ENCODE measurements at regions not wholly inside any gene's neighbourhood (a gene's known extent, or its start where the extent isn't known, plus 50 kb on each side); places are given as distances from the start of the nearest gene placed in this dataset.

DNA sequence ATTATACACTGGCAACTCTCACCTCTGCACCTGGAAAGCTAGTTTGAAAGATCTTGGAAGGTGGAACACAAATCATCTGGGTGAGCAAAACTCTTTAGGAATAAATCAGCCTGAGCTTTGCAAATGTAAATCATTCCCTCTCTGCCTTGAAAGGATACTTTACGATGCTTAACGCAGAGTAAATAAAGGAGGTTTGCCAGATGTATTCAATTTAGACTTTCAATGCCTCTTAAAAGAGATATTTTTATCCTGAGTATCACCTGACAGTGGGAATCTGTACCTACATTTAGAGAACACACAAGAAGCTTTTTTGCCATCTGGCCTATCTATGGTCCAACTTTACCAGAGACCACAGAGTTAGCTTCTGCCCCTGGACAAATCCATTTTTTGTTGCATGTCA lies 983.2 kb upstream of the CDH2 start:
- TF ChIP-seq EZH2phosphoT487 (IDR thresholded peaks at IDR 0.05; ENCODE audit: borderline replicate concordance) = no peak
- no peaks in the 10 kb centered on the region for H3K79me2 ChIP-seq (ENCODE audit: insufficient read depth, low read length)
- H3K4me3 ChIP-seq (ENCODE audit: low read length, poor library complexity, severe bottlenecking) = no peak overlapping the region
- H3K9ac ChIP-seq (ENCODE audit: low read depth, low read length, poor library complexity, severe bottlenecking) = no peak overlapping the region
- H3K27me3 ChIP-seq (ENCODE audit: insufficient read depth, low read length, poor library complexity, severe bottlenecking) = no peaks in the 10 kb centered on the region
- H2AFZ ChIP-seq (ENCODE audit: low read length) = no peak overlapping the region
- H4K20me1 ChIP-seq (ENCODE audit: insufficient read depth, low read length, poor library complexity, severe bottlenecking) = no peaks in the 10 kb centered on the region
- no peaks in the 10 kb centered on the region for H3K9me3 ChIP-seq (ENCODE audit: insufficient read depth, low read depth, low read length)
- H3K4me2 ChIP-seq (ENCODE audit: low read depth, low read length, poor library complexity, severe bottlenecking) = no peak overlapping the region
- no peaks in the 10 kb centered on the region for H3K9me2 ChIP-seq (replicated peaks; ENCODE audit: low read depth, low read length)
- no peaks in the 10 kb centered on the region for H3K4me1 ChIP-seq (ENCODE audit: insufficient read depth, low read length, poor library complexity, severe bottlenecking)
- H3F3A ChIP-seq (ENCODE audit: low read depth) = no peaks in the 10 kb centered on the region
- no peaks in the 10 kb centered on the region for H3K36me3 ChIP-seq (ENCODE audit: insufficient read depth, low read length)

GRCh38 chr18:29157905-29158304 lies 981.0 kb upstream of the CDH2 start:
- H3K27me3 ChIP-seq (ENCODE audit: insufficient read depth, low read length, poor library complexity, severe bottlenecking) = no peaks in the 10 kb centered on the region
- H3F3A ChIP-seq (ENCODE audit: low read depth) = no peaks in the 10 kb centered on the region
- H3K4me3 ChIP-seq (ENCODE audit: low read length, poor library complexity, severe bottlenecking) = no peak overlapping the region

DNA sequence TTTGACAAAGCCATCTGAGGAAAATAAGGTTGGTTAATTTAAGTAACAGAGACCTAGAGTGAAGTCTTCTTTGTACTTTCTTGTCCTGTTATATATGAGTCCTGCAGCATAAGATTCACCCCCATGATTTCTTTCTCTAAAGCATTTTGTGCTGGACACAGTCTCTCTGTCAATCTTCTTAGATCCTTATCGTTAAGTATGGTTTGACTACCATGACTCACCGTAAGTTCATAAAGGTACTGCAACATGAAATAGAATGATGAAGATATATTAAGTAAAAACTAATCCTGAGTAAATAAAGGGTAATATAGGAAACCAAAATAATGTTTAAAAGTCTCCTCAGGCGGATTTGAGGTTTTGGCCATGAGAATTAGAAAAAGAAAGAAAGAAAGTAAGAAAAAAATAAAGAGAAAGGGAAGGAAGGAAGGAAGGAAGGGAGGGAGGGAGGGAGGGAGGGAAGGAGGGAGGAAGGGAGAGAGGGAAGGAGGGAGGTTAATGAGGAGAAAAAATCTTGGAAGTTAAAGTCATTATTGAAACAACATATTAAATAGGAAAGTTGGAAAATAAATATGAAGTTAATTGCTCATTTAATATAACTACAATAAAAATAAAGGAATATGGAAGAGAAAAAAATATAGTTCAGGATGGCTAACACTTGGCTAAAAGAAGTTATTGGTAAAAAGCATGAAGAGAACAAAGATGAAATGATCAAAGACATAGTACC lies 980.3 kb upstream of the CDH2 start:
- Histone ChIP-seq H3K9me3 (ENCODE audit: insufficient read depth, low read depth, low read length) (no peaks in the 10 kb centered on the region), H3K4me1 (ENCODE audit: insufficient read depth, low read length, poor library complexity, severe bottlenecking) (no peaks in the 10 kb centered on the region), H2AFZ (ENCODE audit: low read length) (no peak overlapping the region), H3K4me2 (ENCODE audit: low read depth, low read length, poor library complexity, severe bottlenecking) (no peak overlapping the region), H3K79me2 (ENCODE audit: insufficient read depth, low read length) (no peaks in the 10 kb centered on the region), H3K9me2 (replicated peaks; ENCODE audit: low read depth, low read length) (no peaks in the 10 kb centered on the region), H3K36me3 (ENCODE audit: insufficient read depth, low read length) (no peaks in the 10 kb centered on the region), H3K4me3 (ENCODE audit: low read length, poor library complexity, severe bottlenecking) (no peak overlapping the region), H4K20me1 (ENCODE audit: insufficient read depth, low read length, poor library complexity, severe bottlenecking) (no peaks in the 10 kb centered on the region), H3K27me3 (ENCODE audit: insufficient read depth, low read length, poor library complexity, severe bottlenecking) (no peaks in the 10 kb centered on the region), H3F3A (ENCODE audit: low read depth) (no peaks in the 10 kb centered on the region), H3K9ac (ENCODE audit: low read depth, low read length, poor library complexity, severe bottlenecking) (no peak overlapping the region)
- TF ChIP-seq, protein P1, sequence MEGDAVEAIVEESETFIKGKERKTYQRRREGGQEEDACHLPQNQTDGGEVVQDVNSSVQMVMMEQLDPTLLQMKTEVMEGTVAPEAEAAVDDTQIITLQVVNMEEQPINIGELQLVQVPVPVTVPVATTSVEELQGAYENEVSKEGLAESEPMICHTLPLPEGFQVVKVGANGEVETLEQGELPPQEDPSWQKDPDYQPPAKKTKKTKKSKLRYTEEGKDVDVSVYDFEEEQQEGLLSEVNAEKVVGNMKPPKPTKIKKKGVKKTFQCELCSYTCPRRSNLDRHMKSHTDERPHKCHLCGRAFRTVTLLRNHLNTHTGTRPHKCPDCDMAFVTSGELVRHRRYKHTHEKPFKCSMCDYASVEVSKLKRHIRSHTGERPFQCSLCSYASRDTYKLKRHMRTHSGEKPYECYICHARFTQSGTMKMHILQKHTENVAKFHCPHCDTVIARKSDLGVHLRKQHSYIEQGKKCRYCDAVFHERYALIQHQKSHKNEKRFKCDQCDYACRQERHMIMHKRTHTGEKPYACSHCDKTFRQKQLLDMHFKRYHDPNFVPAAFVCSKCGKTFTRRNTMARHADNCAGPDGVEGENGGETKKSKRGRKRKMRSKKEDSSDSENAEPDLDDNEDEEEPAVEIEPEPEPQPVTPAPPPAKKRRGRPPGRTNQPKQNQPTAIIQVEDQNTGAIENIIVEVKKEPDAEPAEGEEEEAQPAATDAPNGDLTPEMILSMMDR (conservative IDR thresholded peaks at IDR 0.05; ENCODE audit: low read length) = no peak
- TF ChIP-seq EZH2phosphoT487 (IDR thresholded peaks at IDR 0.05; ENCODE audit: borderline replicate concordance) = no peak

More at GRCh38 chr18:29157905-29158304, 981.0 kb upstream of the CDH2 start:
- Histone ChIP-seq H2AFZ (ENCODE audit: low read length) (no peak overlapping the region), H3K4me2 (ENCODE audit: low read depth, low read length, poor library complexity, severe bottlenecking) (no peak overlapping the region), H4K20me1 (ENCODE audit: insufficient read depth, low read length, poor library complexity, severe bottlenecking) (no peaks in the 10 kb centered on the region), H3K4me1 (ENCODE audit: insufficient read depth, low read length, poor library complexity, severe bottlenecking) (no peaks in the 10 kb centered on the region), H3K79me2 (ENCODE audit: insufficient read depth, low read length) (no peaks in the 10 kb centered on the region), H3K9me3 (ENCODE audit: insufficient read depth, low read depth, low read length) (no peaks in the 10 kb centered on the region), H3K9ac (ENCODE audit: low read depth, low read length, poor library complexity, severe bottlenecking) (no peak overlapping the region), H3K36me3 (ENCODE audit: insufficient read depth, low read length) (no peaks in the 10 kb centered on the region), H3K9me2 (replicated peaks; ENCODE audit: low read depth, low read length) (no peaks in the 10 kb centered on the region)
- TF ChIP-seq, protein P1 (conservative IDR thresholded peaks at IDR 0.05; ENCODE audit: low read length) = no peak
- TF ChIP-seq EZH2phosphoT487 (IDR thresholded peaks at IDR 0.05; ENCODE audit: borderline replicate concordance) = no peak

DNA sequence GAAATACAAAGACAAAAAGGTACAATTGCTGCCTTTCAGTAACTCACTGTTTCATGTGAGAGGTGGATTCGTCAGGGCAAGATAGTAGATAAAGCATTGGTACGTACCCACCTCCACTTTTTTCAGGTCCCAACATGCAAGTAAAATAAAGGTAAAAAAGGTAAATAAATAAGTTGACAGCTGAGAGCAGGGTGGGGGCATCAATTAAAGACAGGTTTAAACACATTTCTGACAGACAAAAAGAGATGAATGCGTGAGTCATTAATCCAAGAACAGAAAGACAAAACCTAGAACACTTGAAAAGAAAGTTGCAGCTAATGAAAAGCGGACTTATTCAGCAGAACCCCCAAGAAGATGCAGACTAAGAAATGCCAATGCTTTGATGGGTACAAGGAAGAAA lies 979.6 kb upstream of the CDH2 start:
- Histone ChIP-seq H3K4me1 (ENCODE audit: insufficient read depth, low read length, poor library complexity, severe bottlenecking) (no peaks in the 10 kb centered on the region), H3K9me3 (ENCODE audit: insufficient read depth, low read depth, low read length) (no peaks in the 10 kb centered on the region), H3K9me2 (replicated peaks; ENCODE audit: low read depth, low read length) (no peaks in the 10 kb centered on the region), H3K79me2 (ENCODE audit: insufficient read depth, low read length) (no peaks in the 10 kb centered on the region), H3K4me3 (ENCODE audit: low read length, poor library complexity, severe bottlenecking) (no peak overlapping the region), H2AFZ (ENCODE audit: low read length) (no peak overlapping the region), H3K4me2 (ENCODE audit: low read depth, low read length, poor library complexity, severe bottlenecking) (no peak overlapping the region), H4K20me1 (ENCODE audit: insufficient read depth, low read length, poor library complexity, severe bottlenecking) (no peaks in the 10 kb centered on the region), H3K9ac (ENCODE audit: low read depth, low read length, poor library complexity, severe bottlenecking) (no peak overlapping the region), H3F3A (ENCODE audit: low read depth) (no peaks in the 10 kb centered on the region), H3K27me3 (ENCODE audit: insufficient read depth, low read length, poor library complexity, severe bottlenecking) (no peaks in the 10 kb centered on the region), H3K36me3 (ENCODE audit: insufficient read depth, low read length) (no peaks in the 10 kb centered on the region)
- TF ChIP-seq, protein P1 (conservative IDR thresholded peaks at IDR 0.05; ENCODE audit: low read length) = no peak
- no peak for TF ChIP-seq EZH2phosphoT487 (IDR thresholded peaks at IDR 0.05; ENCODE audit: borderline replicate concordance)
